NCI-H2227 (cell line): ENCODE measurements at regions not wholly inside any gene's neighbourhood (a gene's known extent, or its start where the extent isn't known, plus 50 kb on each side); places are given as distances from the start of the nearest gene placed in this dataset.

ENCODE experiments used
- DNase-seq: peaks from one replicate; lab custom pipeline; 2025; ENCODE audit not compliant: unreplicated experiment; lab: John Stamatoyannopoulos, UW

GRCh38 chr21:39029086-39029755, 154.0 kb downstream of the PSMG1 start:
- no peak for DNase-seq

GRCh38 chr21:39025198-39025597, 158.1 kb downstream of the PSMG1 start:
- no peak for DNase-seq

- DNase-seq, result no peak
These were observed 158.7 kb downstream of the PSMG1 start for GRCh38 chr21:39024538-39024937.

- DNase-seq, result peak; percentile 16
These were observed 160.2 kb downstream of the PSMG1 start for GRCh38 chr21:39022863-39023693.

- DNase-seq, result no peak
These were observed 160.8 kb downstream of the PSMG1 start for GRCh38 chr21:39022466-39022862.

GRCh38 chr21:39022035-39022434, 161.2 kb downstream of the PSMG1 start:
- no peak for DNase-seq

GRCh38 chr21:39021478-39021832, 161.8 kb downstream of the PSMG1 start:
- DNase-seq, result no peak

GRCh38 chr21:39020751-39021477, 162.3 kb downstream of the PSMG1 start:
- DNase-seq, result no peak

- no peak for DNase-seq
These were observed 164.5 kb downstream of the PSMG1 start for GRCh38 chr21:39018730-39019129.

- DNase-seq, result no peak
These were observed 166.4 kb downstream of the PSMG1 start for GRCh38 chr21:39016740-39017315.

GRCh38 chr21:39014747-39015146, 168.5 kb downstream of the PSMG1 start:
- no peak for DNase-seq

GRCh38 chr21:39012326-39013230, 170.7 kb downstream of the PSMG1 start:
- DNase-seq, result no peak

- no peak for DNase-seq
These were observed 171.3 kb downstream of the PSMG1 start for GRCh38 chr21:39011911-39012310.

- no peak for DNase-seq
These were observed 172.4 kb downstream of the PSMG1 start for GRCh38 chr21:39010629-39011404.

- DNase-seq, result no peak
These were observed 173.5 kb downstream of the PSMG1 start for GRCh38 chr21:39009587-39010225.

- DNase-seq, result no peak
These were observed 175.3 kb downstream of the PSMG1 start for GRCh38 chr21:39007985-39008384.

GRCh38 chr21:39007532-39007931, 175.7 kb downstream of the PSMG1 start:
- no peak for DNase-seq

GRCh38 chr21:39006571-39007311, 176.5 kb downstream of the PSMG1 start:
- no peak for DNase-seq

- DNase-seq, result no peak
These were observed 177.8 kb downstream of the PSMG1 start for GRCh38 chr21:39005502-39005787.
